Brain pericyte (primary cell): ENCODE measurements at regions not wholly inside any gene's neighbourhood (a gene's known extent, or its start where the extent isn't known, plus 50 kb on each side); places are given as distances from the start of the nearest gene placed in this dataset.

Experiments used
- DNase-seq: peaks from one replicate; pipeline ENCODE4 v3.0.0-alpha.2; 2012; ENCODE audit warnings: low read depth, low spot score

GRCh38 chr3:148082506-148083280 lies 615.0 kb upstream of the AGTR1 start:
- no peak for DNase-seq

DNA sequence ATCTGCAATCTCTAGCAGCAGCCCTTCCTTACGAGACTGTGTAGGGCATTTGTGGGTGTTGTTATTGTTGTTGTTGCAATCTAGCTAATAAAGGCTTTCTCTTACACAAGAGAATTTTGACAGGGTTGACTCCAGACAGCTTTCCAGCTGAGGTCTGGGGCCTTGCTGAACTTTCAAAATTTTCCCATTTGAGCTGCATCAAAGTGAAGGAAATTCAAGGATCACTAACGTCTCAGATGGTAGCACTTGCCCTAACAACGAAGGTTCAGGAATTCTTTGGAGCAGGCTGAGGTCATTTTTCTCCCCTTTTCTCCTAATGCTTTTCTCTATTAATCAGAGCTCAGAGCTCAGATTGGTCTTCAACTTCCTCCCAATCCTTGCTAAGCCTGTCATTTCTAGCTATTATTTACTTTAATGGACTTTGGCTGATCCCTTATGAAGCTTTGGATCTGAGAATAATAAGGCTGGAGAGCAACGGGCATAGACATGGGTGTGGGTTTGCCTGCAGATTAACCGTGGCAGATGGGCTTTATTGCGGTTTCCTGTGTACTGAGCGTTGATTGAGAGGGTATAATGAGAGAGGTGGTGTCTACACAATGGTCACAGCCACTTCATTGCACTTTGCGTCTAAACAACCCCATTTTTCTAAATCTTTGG lies 614.0 kb upstream of the AGTR1 start:
- DNase-seq: no peak

GRCh38 chr3:148084931-148085330 lies 612.8 kb upstream of the AGTR1 start:
- DNase-seq: no peak

DNA sequence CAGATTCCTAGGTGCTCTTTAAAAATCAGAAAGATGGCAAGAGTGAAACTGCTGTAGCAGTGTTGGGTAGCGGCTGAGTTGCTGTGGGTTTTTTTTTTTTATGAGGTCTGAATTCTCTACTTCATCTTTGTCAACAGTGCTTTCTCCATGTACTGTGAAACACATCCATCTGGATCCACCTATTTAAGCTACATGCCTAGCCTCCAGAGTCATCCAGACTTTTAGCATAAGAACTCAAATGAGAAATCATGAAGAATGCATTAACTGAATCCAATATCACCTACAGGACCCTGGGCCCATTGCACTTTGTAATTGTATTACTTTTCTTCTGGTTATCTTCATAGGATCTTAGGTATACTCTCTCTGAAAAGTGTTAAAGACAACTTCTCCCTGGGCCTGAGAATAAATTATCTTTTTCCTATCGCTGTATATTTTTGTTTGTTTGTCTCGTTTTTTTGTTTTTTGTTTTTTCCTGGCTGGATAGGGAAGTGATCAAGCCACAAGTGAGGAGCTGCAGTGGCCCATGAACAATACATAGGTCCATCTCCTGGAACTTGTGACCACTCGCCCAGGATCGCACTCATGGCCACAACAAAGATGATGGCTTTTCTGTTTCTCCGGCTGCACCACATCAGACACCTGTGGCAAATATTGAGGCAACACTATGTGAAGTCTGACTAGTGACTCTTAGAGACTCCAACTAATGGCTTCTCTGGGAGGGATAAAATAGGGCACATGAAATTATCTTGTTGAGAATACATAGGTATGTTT lies 609.9 kb upstream of the AGTR1 start:
- no peak for DNase-seq

- no peak for DNase-seq
Measured at GRCh38 chr3:148089171-148089570, 608.5 kb upstream of the AGTR1 start.

- no peak for DNase-seq
Measured at GRCh38 chr3:148090156-148090555, 607.5 kb upstream of the AGTR1 start.

GRCh38 chr3:148092624-148093347 lies 604.9 kb upstream of the AGTR1 start:
- DNase-seq: no peak

- no peak for DNase-seq
Measured at GRCh38 chr3:148093753-148094152, 604.0 kb upstream of the AGTR1 start.

GRCh38 chr3:148095962-148096361 lies 601.7 kb upstream of the AGTR1 start:
- DNase-seq: no peak

GRCh38 chr3:148100476-148100875 lies 597.2 kb upstream of the AGTR1 start:
- DNase-seq: no peak

GRCh38 chr3:148101061-148101460 lies 596.6 kb upstream of the AGTR1 start:
- DNase-seq: no peak

DNA sequence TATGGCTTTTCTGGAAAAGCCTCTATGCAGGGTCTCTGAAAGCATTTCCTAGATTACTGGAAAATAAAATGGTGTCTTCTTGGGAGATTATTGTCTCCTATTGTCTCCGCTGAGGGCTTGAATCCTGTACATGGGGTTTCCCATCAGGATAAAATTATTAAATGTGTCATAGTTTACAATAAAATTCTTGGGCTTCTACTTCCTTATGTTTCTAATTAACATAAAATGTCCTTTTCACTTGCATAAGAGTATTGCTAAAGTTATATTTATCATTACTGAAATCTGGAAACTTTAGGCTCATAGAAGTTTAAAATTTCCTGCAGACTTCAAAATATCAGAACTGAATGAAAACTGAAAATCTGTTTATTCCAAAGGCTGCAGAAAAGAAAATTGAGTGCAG lies 595.5 kb upstream of the AGTR1 start:
- DNase-seq: no peak

- no peak for DNase-seq
Measured at GRCh38 chr3:148106062-148106461, 591.6 kb upstream of the AGTR1 start.

GRCh38 chr3:148126956-148127355 lies 570.7 kb upstream of the AGTR1 start:
- DNase-seq: no peak

GRCh38 chr3:148128136-148128535 lies 569.6 kb upstream of the AGTR1 start:
- DNase-seq: no peak

- DNase-seq: no peak
Measured at GRCh38 chr3:148131990-148132638, 565.6 kb upstream of the AGTR1 start.

DNA sequence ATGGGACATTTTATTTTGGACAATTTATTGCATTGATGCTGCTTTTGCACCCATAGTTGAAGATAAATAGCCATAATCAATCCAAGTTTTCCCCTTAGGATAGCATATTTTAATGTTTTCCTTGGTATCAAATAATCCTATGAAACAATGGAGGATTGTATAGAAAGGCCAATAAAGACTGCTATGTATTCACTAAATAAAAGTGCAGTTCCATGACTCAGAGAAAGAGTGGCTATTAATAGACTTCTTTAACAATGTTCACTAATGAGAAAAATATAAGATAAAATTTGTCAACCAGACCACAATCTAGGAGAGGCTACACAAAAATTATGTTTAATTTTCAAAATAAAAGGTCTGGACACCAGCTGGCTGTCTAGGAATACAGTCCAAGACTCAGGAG lies 560.9 kb upstream of the AGTR1 start:
- DNase-seq: no peak

GRCh38 chr3:148146241-148146640 lies 551.5 kb upstream of the AGTR1 start:
- DNase-seq: no peak

DNA sequence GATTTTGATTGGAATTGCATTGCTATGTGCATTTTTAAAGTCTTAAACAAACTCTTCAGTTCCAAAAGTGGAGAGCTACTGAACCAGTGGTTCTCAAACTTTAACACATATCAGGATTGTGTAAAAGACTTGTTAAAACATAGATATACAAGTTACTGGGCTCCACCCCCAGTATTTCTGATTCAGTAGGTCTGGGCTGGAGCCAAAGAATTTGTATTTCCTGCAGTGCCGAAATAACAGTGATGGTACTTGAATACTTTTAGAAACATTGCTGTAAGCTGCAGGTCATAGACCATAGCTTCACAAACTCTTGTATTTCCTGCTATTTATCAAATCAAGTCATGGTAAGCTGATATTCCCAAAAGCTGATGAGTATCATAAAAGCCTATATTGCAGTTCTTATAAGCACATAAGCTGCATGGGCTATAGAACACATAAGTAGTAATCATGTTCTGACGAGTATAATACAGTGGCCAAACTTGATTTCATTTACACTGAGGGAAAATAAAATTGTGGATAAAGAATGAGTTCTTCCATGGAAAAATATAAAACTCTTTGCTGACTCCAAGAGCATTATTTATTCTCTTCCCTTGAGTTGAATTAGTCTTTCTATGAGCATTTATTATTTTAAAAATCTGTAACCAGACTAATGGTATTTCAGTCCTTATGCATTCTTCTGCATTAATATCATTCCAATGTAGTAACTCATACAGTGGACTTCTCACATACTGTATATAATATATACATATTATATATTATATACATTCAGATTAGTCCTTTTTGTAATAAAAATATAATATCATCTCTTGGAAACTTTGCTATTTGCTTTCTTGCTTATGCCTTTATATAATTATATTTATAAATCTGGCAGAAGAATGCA lies 550.5 kb upstream of the AGTR1 start:
- peak; percentile 43 for DNase-seq

GRCh38 chr3:148147903-148148302 lies 549.8 kb upstream of the AGTR1 start:
- DNase-seq: no peak
